HL-60 (cell line): ENCODE measurements at regions not wholly inside any gene's neighbourhood (a gene's known extent, or its start where the extent isn't known, plus 50 kb on each side); places are given as distances from the start of the nearest gene placed in this dataset.

ENCODE experiments used
- DNase-seq, 2 experiments: peaks; one replicate each; pipeline ENCODE4 v3.0.0-alpha.2; 2010 to 2020; ENCODE audit warnings: low read depth in 1 of 2, low spot score in 1 of 2
- H3K27ac ChIP-seq: fragments of 250-450 bp; sonication (Bioruptor Pico); replicated peaks from 2 replicates; pipeline ENCODE4 v1.5.1; 2020; ENCODE audit warnings: mild to moderate bottlenecking, moderate library complexity
- H3K27me3 ChIP-seq: fragments of 250-450 bp; sonication (Bioruptor Pico); 2 replicates; pipeline ENCODE4 v1.5.1; 2021; ENCODE audit warnings: mild to moderate bottlenecking, moderate library complexity; ENCODE audit not compliant: insufficient read depth, poor library complexity, severe bottlenecking
- H3K4me3 ChIP-seq: replicated peaks from 2 replicates; pipeline ENCODE4 v1.5.1; 2011; ENCODE audit warnings: mild to moderate bottlenecking, control low read depth, low read length; ENCODE audit not compliant: insufficient read depth
- CTCF ChIP-seq: IDR thresholded peaks from one replicate; pipeline ENCODE4 v1.5.1; 2011; ENCODE audit warnings: low read length, control low read depth, inconsistent platforms; ENCODE audit not compliant: insufficient read depth
- GABPA ChIP-seq: IDR thresholded peaks from 2 replicates; pipeline ENCODE4 v1.6.1; 2012; ENCODE audit warnings: low read depth
- POLR2AphosphoS5 ChIP-seq: IDR thresholded peaks from 2 replicates; pipeline ENCODE4 v1.6.1; 2012; ENCODE audit warnings: low read depth
- SPI1 ChIP-seq: IDR thresholded peaks from 2 replicates; pipeline ENCODE4 v1.6.1; 2012; ENCODE audit warnings: low read depth, mild to moderate bottlenecking, borderline replicate concordance
- TF ChIP-seq, protein P1 (sequence below): IDR thresholded peaks from 2 replicates; pipeline ENCODE4 v1.6.1; 2012; ENCODE audit warnings: low read depth; ENCODE audit not compliant: insufficient replicate concordance

DNA sequence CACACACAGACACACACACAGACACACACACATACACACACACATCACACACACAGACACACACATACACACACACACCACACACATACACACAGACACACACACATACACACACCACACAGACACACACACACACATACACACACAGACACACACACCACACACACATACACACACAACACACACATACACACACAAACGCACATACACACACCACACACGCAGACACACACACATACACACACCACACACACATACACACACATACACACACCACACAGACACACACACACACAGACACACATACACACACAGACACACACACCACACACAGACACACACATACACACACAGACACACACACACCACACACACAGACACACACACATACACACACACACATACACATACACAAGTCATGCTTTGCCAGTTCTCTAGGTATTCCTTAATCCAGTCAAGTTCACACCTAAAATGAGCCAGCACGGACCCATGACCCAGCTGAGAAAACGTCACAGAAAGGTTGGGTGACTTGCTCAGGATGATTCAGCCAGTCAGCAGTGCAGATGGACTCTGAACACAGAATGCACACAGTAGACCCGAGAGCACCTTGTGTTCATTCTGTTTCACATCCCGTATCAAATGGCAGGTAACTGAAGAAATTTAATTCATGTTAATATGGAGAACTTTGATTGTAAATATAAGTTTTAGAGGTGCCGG lies 746.4 kb downstream of the MTRR start:
- Histone ChIP-seq H3K4me3 (no peak overlapping the region), H3K27ac (no peak overlapping the region), H3K27me3 (no peaks in the 10 kb centered on the region)
- TF ChIP-seq CTCF (no peak), GABPA (no peak), POLR2AphosphoS5 (no peak), SPI1 (no peak)
- TF ChIP-seq, protein P1, sequence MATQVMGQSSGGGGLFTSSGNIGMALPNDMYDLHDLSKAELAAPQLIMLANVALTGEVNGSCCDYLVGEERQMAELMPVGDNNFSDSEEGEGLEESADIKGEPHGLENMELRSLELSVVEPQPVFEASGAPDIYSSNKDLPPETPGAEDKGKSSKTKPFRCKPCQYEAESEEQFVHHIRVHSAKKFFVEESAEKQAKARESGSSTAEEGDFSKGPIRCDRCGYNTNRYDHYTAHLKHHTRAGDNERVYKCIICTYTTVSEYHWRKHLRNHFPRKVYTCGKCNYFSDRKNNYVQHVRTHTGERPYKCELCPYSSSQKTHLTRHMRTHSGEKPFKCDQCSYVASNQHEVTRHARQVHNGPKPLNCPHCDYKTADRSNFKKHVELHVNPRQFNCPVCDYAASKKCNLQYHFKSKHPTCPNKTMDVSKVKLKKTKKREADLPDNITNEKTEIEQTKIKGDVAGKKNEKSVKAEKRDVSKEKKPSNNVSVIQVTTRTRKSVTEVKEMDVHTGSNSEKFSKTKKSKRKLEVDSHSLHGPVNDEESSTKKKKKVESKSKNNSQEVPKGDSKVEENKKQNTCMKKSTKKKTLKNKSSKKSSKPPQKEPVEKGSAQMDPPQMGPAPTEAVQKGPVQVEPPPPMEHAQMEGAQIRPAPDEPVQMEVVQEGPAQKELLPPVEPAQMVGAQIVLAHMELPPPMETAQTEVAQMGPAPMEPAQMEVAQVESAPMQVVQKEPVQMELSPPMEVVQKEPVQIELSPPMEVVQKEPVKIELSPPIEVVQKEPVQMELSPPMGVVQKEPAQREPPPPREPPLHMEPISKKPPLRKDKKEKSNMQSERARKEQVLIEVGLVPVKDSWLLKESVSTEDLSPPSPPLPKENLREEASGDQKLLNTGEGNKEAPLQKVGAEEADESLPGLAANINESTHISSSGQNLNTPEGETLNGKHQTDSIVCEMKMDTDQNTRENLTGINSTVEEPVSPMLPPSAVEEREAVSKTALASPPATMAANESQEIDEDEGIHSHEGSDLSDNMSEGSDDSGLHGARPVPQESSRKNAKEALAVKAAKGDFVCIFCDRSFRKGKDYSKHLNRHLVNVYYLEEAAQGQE: no peak
- no peak for DNase-seq

DNA sequence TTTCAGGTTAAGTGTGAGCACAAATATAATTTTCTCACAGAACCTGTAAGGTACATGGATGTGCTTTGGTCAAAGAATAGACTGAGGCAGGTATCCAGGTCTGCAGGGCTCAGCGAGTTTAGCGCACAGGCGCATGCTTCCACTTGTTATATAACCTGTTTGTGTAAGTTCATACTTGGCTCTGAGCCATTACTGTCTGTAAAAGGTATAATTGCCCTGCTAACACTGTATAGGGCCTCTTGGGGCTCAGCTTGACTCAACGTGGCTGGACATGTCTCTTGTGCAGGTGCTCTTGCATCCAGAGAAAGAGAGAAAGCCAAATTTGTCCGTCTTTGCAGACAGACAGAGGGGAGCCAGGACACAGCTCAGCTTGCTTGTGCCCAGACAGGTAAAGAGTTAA lies 759.6 kb downstream of the MTRR start:
- TF ChIP-seq SPI1: no peak
- DNase-seq: no peak
- no peak overlapping the region for H3K4me3 ChIP-seq
- no peak overlapping the region for H3K27ac ChIP-seq
- H3K27me3 ChIP-seq: no peaks in the 10 kb centered on the region

DNA sequence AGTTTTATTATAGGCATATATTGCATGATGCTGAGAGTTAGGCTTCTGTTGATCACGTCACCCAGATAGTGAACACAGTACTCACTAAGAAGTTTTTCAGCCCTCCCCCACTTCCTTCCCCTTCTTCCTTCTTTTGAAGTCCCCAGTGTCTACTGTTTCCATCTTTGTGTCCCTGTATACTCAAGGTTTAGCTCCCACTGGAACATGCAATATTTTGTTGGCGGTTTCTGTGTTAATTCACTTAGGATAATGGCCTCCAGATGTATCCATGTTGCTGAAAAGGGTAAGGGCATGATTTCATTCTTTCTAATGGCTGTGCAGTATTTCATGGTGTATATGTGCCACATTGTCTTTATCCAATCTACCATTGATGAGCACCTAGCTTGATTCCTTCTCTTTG lies 764.3 kb downstream of the MTRR start:
- Histone ChIP-seq H3K27ac (no peak overlapping the region), H3K27me3 (no peaks in the 10 kb centered on the region), H3K4me3 (no peak overlapping the region)
- no peak for DNase-seq
- TF ChIP-seq SPI1 (no peak), POLR2AphosphoS5 (no peak), CTCF (no peak), GABPA (no peak)
- TF ChIP-seq, protein P1: no peak

GRCh38 chr5:8633696-8634095 lies 764.7 kb downstream of the MTRR start:
- no peak overlapping the region for H3K27ac ChIP-seq
- no peaks in the 10 kb centered on the region for H3K27me3 ChIP-seq
- H3K4me3 ChIP-seq: no peak overlapping the region
- no peak for DNase-seq
- TF ChIP-seq SPI1 (no peak), GABPA (no peak), POLR2AphosphoS5 (no peak), CTCF (no peak)
- TF ChIP-seq, protein P1: no peak
